B cell (primary cell): ENCODE measurements at regions not wholly inside any gene's neighbourhood (a gene's known extent, or its start where the extent isn't known, plus 50 kb on each side); places are given as distances from the start of the nearest gene placed in this dataset.
"Not testable (repeated sequence)": the region's sequence is repeated elsewhere in the genome, so short reads cannot be mapped to it uniquely, and the experiment has no call there.

Source experiments
- CTCF ChIP-seq: fragments of 200-600 bp; IDR thresholded peaks from one replicate; pipeline ENCODE4 v1.8.0; 2022; ENCODE audit warnings: antibody characterized with exemption, mild to moderate bottlenecking
- EZH2 ChIP-seq: IDR thresholded peaks from 2 replicates; pipeline ENCODE4 v1.6.1; 2012; ENCODE audit warnings: borderline replicate concordance, low read depth, mild to moderate bottlenecking, moderate library complexity, low read length; ENCODE audit not compliant: insufficient read depth, poor library complexity, severe bottlenecking

- not testable (repeated sequence) for TF ChIP-seq CTCF, EZH2
Measured at GRCh38 chr20:29107884-29108283, 2149.6 kb upstream of the DEFB115 start.
